Urinary bladder (tissue), 3 donors: ENCODE measurements at regions not wholly inside any gene's neighbourhood (a gene's known extent, or its start where the extent isn't known, plus 50 kb on each side); places are given as distances from the start of the nearest gene placed in this dataset.

Source experiments
- DNase-seq: peaks from one replicate; pipeline ENCODE4 v3.0.0-alpha.2; 2015; ENCODE audit errors: extremely low spot score
- H3K27ac ChIP-seq: one replicate; pipeline ENCODE4 v1.5.1; 2013; ENCODE audit warnings: low read depth, mild to moderate bottlenecking, moderate library complexity
- H3K36me3 ChIP-seq: one replicate; pipeline ENCODE4 v1.6.1; 2013; ENCODE audit warnings: mild to moderate bottlenecking, moderate library complexity; ENCODE audit not compliant: insufficient read depth
- H3K4me1 ChIP-seq: one replicate; pipeline ENCODE4 v1.6.1; 2013; ENCODE audit warnings: mild to moderate bottlenecking, moderate library complexity; ENCODE audit not compliant: insufficient read depth
- H3K4me3 ChIP-seq: one replicate; pipeline ENCODE4 v1.5.1; 2013; ENCODE audit warnings: low read depth, low read length
- WGBS: extraction: QIAGEN DNeasy Blood & Tissue Kit; methylation state at CpG from one replicate; pipeline ENCODE4 v1.1.7; 2013; 5-methylcytosine and 5-hydroxymethylcytosine counted together
- donor health status: healthy with polysubstance abuse.
- donor health status: healthy.

GRCh38 chr20:11447371-11448100 is 470.2 kb upstream of the BTBD3 start:
- DNase-seq = no peak
- H3K27ac ChIP-seq = no peak overlapping the region
- no peaks in the 10 kb centered on the region for H3K4me1 ChIP-seq
- H3K4me3 ChIP-seq = no peak overlapping the region
- H3K36me3 ChIP-seq = no peaks in the 10 kb centered on the region
- 39% methylated on average over 5 of the region's 5 CpGs for WGBS

GRCh38 chr20:11448554-11448953 is 469.1 kb upstream of the BTBD3 start:
- no peak overlapping the region for H3K27ac ChIP-seq
- no peaks in the 10 kb centered on the region for H3K36me3 ChIP-seq
- WGBS = 95% methylated on average over 4 of the region's 4 CpGs
- DNase-seq = no peak
- H3K4me3 ChIP-seq = no peak overlapping the region
- no peaks in the 10 kb centered on the region for H3K4me1 ChIP-seq

- Histone ChIP-seq H3K4me1 (no peaks in the 10 kb centered on the region), H3K27ac (no peak overlapping the region), H3K4me3 (no peak overlapping the region), H3K36me3 (no peaks in the 10 kb centered on the region)
- peak; percentile 17 for DNase-seq
- WGBS = 16% methylated on average over 7 of the region's 7 CpGs
These were observed 465.9 kb upstream of the BTBD3 start for GRCh38 chr20:11451793-11452291.

- no peak overlapping the region for H3K27ac ChIP-seq
- H3K36me3 ChIP-seq = no peaks in the 10 kb centered on the region
- no peak for DNase-seq
- WGBS = 55% methylated on average over 6 of the region's 6 CpGs
- H3K4me1 ChIP-seq = no peaks in the 10 kb centered on the region
- H3K4me3 ChIP-seq = no peak overlapping the region
These were observed 465.4 kb upstream of the BTBD3 start for GRCh38 chr20:11452326-11452725.

GRCh38 chr20:11453430-11453829 is 464.3 kb upstream of the BTBD3 start:
- 80% methylated on average over 2 of the region's 2 CpGs for WGBS

GRCh38 chr20:11454966-11455799 is 462.5 kb upstream of the BTBD3 start:
- no peak overlapping the region for H3K27ac ChIP-seq
- H3K4me1 ChIP-seq = no peaks in the 10 kb centered on the region
- H3K36me3 ChIP-seq = no peaks in the 10 kb centered on the region
- DNase-seq = peak; percentile 45
- WGBS = 30% methylated on average over 7 of the region's 7 CpGs
- H3K4me3 ChIP-seq = no peak overlapping the region

More at GRCh38 chr20:11453430-11453829, 464.3 kb upstream of the BTBD3 start:
- Histone ChIP-seq H3K4me1 (no peaks in the 10 kb centered on the region), H3K4me3 (no peak overlapping the region), H3K27ac (no peak overlapping the region), H3K36me3 (no peaks in the 10 kb centered on the region)
- DNase-seq = no peak

- Histone ChIP-seq H3K36me3 (no peaks in the 10 kb centered on the region), H3K4me1 (no peaks in the 10 kb centered on the region), H3K27ac (no peak overlapping the region), H3K4me3 (no peak overlapping the region)
- no peak for DNase-seq
- 83% methylated on average over 5 of the region's 5 CpGs for WGBS
These were observed 460.2 kb upstream of the BTBD3 start for GRCh38 chr20:11457488-11457887.

- WGBS = 35% methylated on average over 2 of the region's 2 CpGs
- H3K27ac ChIP-seq = no peak overlapping the region
These were observed 458.4 kb upstream of the BTBD3 start for GRCh38 chr20:11459090-11459890.

GRCh38 chr20:11467436-11467835 is 450.3 kb upstream of the BTBD3 start:
- DNase-seq = no peak
- Histone ChIP-seq H3K36me3 (no peaks in the 10 kb centered on the region), H3K27ac (no peak overlapping the region), H3K4me3 (no peak overlapping the region), H3K4me1 (no peaks in the 10 kb centered on the region)

More at GRCh38 chr20:11459090-11459890, 458.4 kb upstream of the BTBD3 start:
- Histone ChIP-seq H3K4me1 (no peaks in the 10 kb centered on the region), H3K36me3 (no peaks in the 10 kb centered on the region), H3K4me3 (no peak overlapping the region)
- no peak for DNase-seq

- no peaks in the 10 kb centered on the region for H3K4me1 ChIP-seq
- no peaks in the 10 kb centered on the region for H3K36me3 ChIP-seq
- H3K4me3 ChIP-seq = no peak overlapping the region
- no peak overlapping the region for H3K27ac ChIP-seq
- DNase-seq = no peak
- WGBS = 94% methylated on average over 2 of the region's 2 CpGs
These were observed 448.8 kb upstream of the BTBD3 start for GRCh38 chr20:11468880-11469279.

GRCh38 chr20:11469795-11470435 is 447.8 kb upstream of the BTBD3 start:
- Histone ChIP-seq H3K4me1 (no peaks in the 10 kb centered on the region), H3K4me3 (no peak overlapping the region), H3K36me3 (no peaks in the 10 kb centered on the region), H3K27ac (no peak overlapping the region)
- DNase-seq = no peak
- 74% methylated on average over 1 of the region's 1 CpG for WGBS

- Histone ChIP-seq H3K36me3 (no peaks in the 10 kb centered on the region), H3K4me3 (no peak overlapping the region), H3K27ac (no peak overlapping the region), H3K4me1 (no peaks in the 10 kb centered on the region)
- DNase-seq = no peak
These were observed 443.7 kb upstream of the BTBD3 start for GRCh38 chr20:11473983-11474382.

GRCh38 chr20:11483697-11484096 is 434.0 kb upstream of the BTBD3 start:
- Histone ChIP-seq H3K27ac (no peak overlapping the region), H3K36me3 (no peaks in the 10 kb centered on the region), H3K4me3 (no peak overlapping the region), H3K4me1 (no peaks in the 10 kb centered on the region)
- WGBS = 87% methylated on average over 1 of the region's 1 CpG
- no peak for DNase-seq
